ENCODE measurements at regions not wholly inside any gene's neighbourhood (a gene's known extent, or its start where the extent isn't known, plus 50 kb on each side); places are given as distances from the start of the nearest gene placed in this dataset.

- Histone ChIP-seq H3K27me3 (ENCODE audit: control insufficient read depth in 1 of 2, insufficient read depth in 2 of 2, low read length in 2 of 2) (no peaks in the 10 kb centered on the region), H3K36me3 (replicated peaks in 1 of 2; ENCODE audit: control insufficient read depth in 1 of 2, insufficient read depth in 2 of 2, low read length in 2 of 2) (no peaks in the 10 kb centered on the region), H3K79me2 (ENCODE audit: insufficient read depth, low read length) (no peaks in the 10 kb centered on the region), H3K9me3 (ENCODE audit: low read length) (no peaks in the 10 kb centered on the region), H3K4me3 (replicated peaks in 1 of 3; ENCODE audit: insufficient read depth in 1 of 3, low read depth in 2 of 3, low read length in 3 of 3) (no peak overlapping the region), H2AFZ (ENCODE audit: low read length) (no peak overlapping the region), H4K20me1 (ENCODE audit: insufficient read depth, low read length) (no peaks in the 10 kb centered on the region), H3K27ac (ENCODE audit: extremely low read length, insufficient read depth, low read length) (no peak overlapping the region), H3K9ac (ENCODE audit: insufficient read depth, low read depth, low read length) (no peak overlapping the region), H3K4me1 (ENCODE audit: insufficient read depth, low read length) (peaks cover 12% of the 10 kb centered on the region), H3K4me2 (ENCODE audit: low read depth, low read length) (no peak overlapping the region)
- in situ Hi-C loops (cut with HindIII; ENCODE audit: extremely low pct_ligation_motif_present, low pct_unique_long_range_greater_than_20kb) (no loop called here), intact Hi-C loops (cut with micrococcal nuclease; ENCODE audit: unreplicated experiment) (no loop called here)
- TF ChIP-seq ZNF549 (CRISPR knock-in tag; IDR thresholded peaks at IDR 0.05): no peak
- TF ChIP-seq GATAD1 (CRISPR knock-in tag; IDR thresholded peaks at IDR 0.05): no peak
- no peak for TF ChIP-seq ZNF546 (CRISPR knock-in tag; conservative IDR thresholded peaks at IDR 0.05)
- no peak for TF ChIP-seq RERE (CRISPR knock-in tag; IDR thresholded peaks at IDR 0.05; ENCODE audit: low read depth)
- TF ChIP-seq SNRNP70 (IDR thresholded peaks at IDR 0.05; ENCODE audit: low read depth, low read length): no peak
- TF ChIP-seq MZF1 (CRISPR knock-in tag; IDR thresholded peaks at IDR 0.05; ENCODE audit: borderline replicate concordance): no peak
- no peak for TF ChIP-seq ZNF703 (CRISPR knock-in tag; IDR thresholded peaks at IDR 0.05; ENCODE audit: borderline replicate concordance)
- no peak for TF ChIP-seq TEAD3 (CRISPR knock-in tag; optimal IDR thresholded peaks at IDR 0.05; ENCODE audit: borderline replicate concordance)
- no peak for TF ChIP-seq ZBTB3 (CRISPR knock-in tag; IDR thresholded peaks at IDR 0.05; ENCODE audit: borderline replicate concordance, low read depth)
- no peak for TF ChIP-seq ZNF124 (CRISPR knock-in tag; IDR thresholded peaks at IDR 0.05)
- no peak for TF ChIP-seq ZEB1 (IDR thresholded peaks at IDR 0.05; ENCODE audit: insufficient replicate concordance, low read depth)
- ChIA-PET CTCF (ENCODE audit: low intra/inter-chr PET ratio, low total read pairs) (no interaction called here), POLR2A (no interaction called here)
- no TSS peak for BruUV-seq (replicated peaks)
- DNase-seq (ENCODE audit: low spot score): no peak
- no peak for FAIRE-seq
- ATAC-seq: no peak
These were observed 78.4 kb upstream of the HS3ST5 start for GRCh38 chr6:114421199-114421598.

All from HepG2 (cell line).